NB4 (cell line): ENCODE measurements at regions not wholly inside any gene's neighbourhood (a gene's known extent, or its start where the extent isn't known, plus 50 kb on each side); places are given as distances from the start of the nearest gene placed in this dataset.

Experiments used
- CTCF ChIP-seq: IDR thresholded peaks from one replicate; pipeline ENCODE4 v1.5.1; 2012; ENCODE audit warnings: low read depth, low read length
- MYC ChIP-seq: IDR thresholded peaks from 2 replicates; pipeline ENCODE4 v1.6.1; 2011; ENCODE audit warnings: low read depth, low read length
- POLR2A ChIP-seq: IDR thresholded peaks from 2 replicates; pipeline ENCODE4 v1.6.1; 2011; ENCODE audit warnings: mild to moderate bottlenecking; ENCODE audit not compliant: insufficient read length; ENCODE audit errors: extremely low read depth
- TF ChIP-seq, protein P1 (sequence below): IDR thresholded peaks from 2 replicates; pipeline ENCODE4 v1.6.1; 2011; ENCODE audit warnings: low read depth, low read length

DNA sequence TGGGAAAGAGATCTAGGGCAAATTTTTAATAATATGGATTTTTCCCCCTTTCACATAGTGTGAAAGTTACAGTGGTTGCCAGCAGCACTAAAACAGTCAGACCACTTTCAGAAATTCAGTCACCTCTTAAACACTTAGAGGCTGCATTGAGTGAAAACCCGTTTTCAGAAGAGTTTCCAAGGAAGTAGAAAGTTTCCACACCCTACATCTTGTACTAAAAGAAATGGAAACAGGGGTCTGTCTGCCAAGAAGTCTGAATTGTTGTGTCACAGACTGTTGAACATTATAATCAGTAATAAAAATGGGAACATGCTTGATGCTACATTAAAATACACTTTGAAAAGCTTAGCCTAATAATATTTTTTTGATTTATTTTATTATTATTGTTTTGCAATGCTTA is 278.9 kb upstream of the KCNJ16 start:
- TF ChIP-seq CTCF, result no peak
- TF ChIP-seq POLR2A, result no peak
- TF ChIP-seq MYC, result no peak
- TF ChIP-seq, protein P1, sequence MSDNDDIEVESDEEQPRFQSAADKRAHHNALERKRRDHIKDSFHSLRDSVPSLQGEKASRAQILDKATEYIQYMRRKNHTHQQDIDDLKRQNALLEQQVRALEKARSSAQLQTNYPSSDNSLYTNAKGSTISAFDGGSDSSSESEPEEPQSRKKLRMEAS, result no peak
